ENCODE measurements at regions not wholly inside any gene's neighbourhood (a gene's known extent, or its start where the extent isn't known, plus 50 kb on each side); places are given as distances from the start of the nearest gene placed in this dataset.

DNA sequence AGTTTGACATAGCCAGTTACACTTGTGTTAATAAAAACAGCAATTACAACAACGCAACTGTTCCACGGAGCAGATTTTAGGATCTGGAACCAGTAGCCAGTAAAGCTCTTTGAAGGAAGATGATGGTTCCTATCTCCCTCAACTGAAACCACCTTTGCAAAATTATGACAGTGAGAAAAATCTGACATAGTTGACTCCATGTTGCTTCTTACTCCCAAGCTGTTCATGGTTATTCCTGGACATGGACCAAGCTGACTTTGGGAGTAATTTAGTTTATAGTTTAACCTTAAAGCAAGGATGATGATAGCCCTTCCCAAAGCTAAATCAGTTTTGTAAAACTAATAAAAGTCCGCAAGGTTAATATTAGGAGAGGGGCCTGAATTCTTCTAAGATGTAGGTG lies 518.0 kb upstream of the ZP4 start:
- TF ChIP-seq, protein P1, sequence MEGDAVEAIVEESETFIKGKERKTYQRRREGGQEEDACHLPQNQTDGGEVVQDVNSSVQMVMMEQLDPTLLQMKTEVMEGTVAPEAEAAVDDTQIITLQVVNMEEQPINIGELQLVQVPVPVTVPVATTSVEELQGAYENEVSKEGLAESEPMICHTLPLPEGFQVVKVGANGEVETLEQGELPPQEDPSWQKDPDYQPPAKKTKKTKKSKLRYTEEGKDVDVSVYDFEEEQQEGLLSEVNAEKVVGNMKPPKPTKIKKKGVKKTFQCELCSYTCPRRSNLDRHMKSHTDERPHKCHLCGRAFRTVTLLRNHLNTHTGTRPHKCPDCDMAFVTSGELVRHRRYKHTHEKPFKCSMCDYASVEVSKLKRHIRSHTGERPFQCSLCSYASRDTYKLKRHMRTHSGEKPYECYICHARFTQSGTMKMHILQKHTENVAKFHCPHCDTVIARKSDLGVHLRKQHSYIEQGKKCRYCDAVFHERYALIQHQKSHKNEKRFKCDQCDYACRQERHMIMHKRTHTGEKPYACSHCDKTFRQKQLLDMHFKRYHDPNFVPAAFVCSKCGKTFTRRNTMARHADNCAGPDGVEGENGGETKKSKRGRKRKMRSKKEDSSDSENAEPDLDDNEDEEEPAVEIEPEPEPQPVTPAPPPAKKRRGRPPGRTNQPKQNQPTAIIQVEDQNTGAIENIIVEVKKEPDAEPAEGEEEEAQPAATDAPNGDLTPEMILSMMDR (conservative IDR thresholded peaks at IDR 0.05): no peak
- no peak for TF ChIP-seq ZFX (IDR thresholded peaks at IDR 0.05)
